ENCODE measurements at regions not wholly inside any gene's neighbourhood (a gene's known extent, or its start where the extent isn't known, plus 50 kb on each side); places are given as distances from the start of the nearest gene placed in this dataset.

DNA sequence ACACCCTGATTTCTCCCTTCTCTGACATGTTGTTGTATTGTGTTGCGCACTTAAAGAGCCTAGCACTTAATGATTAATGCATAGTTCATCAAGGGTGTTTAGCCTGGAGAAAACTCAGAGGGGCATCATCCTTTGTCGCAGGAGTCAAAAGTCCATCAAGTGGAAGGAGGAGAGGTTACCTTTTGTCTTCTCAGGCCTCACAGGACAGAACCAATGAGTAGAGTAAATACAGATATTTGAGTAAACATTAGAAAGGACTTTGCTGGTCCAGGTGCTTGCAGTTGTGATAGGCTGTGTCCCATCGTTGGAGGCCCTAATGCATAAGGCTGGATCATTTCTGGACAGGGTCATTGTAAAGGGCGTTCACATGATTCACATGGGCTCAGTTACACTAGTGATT is 430.9 kb downstream of the PCNX1 start:
- Mint-ChIP-seq H3K4me3 (no peak overlapping the region), H3K4me1 (ENCODE audit: unreplicated experiment) (peaks cover 16% of the 10 kb centered on the region), H3K27me3 (no peaks in the 10 kb centered on the region), H3K27ac (peak overlapping the region; percentile 1), H3K9me3 (peaks cover 5% of the 10 kb centered on the region), H3K36me3 (peaks cover 10% of the 10 kb centered on the region)
- no peak for DNase-seq (ENCODE audit: extremely low spot score, unreplicated experiment)
- TF ChIP-seq, protein P1, sequence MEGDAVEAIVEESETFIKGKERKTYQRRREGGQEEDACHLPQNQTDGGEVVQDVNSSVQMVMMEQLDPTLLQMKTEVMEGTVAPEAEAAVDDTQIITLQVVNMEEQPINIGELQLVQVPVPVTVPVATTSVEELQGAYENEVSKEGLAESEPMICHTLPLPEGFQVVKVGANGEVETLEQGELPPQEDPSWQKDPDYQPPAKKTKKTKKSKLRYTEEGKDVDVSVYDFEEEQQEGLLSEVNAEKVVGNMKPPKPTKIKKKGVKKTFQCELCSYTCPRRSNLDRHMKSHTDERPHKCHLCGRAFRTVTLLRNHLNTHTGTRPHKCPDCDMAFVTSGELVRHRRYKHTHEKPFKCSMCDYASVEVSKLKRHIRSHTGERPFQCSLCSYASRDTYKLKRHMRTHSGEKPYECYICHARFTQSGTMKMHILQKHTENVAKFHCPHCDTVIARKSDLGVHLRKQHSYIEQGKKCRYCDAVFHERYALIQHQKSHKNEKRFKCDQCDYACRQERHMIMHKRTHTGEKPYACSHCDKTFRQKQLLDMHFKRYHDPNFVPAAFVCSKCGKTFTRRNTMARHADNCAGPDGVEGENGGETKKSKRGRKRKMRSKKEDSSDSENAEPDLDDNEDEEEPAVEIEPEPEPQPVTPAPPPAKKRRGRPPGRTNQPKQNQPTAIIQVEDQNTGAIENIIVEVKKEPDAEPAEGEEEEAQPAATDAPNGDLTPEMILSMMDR (conservative IDR thresholded peaks at IDR 0.05), result no peak

DNA sequence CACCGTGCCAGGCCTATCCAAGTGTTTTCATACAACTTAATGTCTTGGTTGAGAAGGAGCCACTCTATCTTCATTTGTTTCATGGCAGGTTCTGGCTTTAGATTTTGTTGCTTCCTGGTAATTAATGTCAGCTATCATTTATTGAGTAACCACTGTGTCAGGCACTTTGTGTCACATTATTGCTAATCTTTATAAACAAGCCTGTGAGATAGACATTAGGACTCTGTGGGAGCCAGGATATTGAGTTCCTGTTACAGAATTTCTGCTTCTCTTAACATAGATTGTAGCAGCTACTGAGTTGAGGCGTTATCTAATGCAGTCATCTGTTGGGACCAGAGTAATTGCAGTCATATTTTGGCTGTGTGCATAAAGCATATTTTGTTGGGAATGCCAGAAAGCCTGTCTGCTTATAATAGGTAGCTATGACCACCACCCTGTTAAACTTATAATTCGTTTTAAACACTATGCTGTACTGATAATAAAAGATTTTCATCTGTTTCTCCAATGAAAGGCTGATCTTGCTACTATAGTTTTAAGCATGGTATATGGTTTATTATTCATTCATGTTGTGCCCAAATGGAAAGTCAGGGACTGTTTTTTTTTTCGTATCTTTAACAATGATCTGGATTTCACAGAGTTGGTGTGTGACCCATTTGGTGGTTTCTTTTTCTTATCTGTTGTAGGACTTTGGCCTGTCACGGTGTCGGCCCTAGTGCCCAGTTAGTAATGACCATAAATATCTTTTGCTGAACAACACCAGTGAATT is 432.6 kb downstream of the PCNX1 start:
- Mint-ChIP-seq H3K36me3 (peaks cover 5% of the 10 kb centered on the region), H3K27ac (peak overlapping the region; percentile 20), H3K27me3 (no peaks in the 10 kb centered on the region), H3K4me3 (no peak overlapping the region), H3K9me3 (peaks cover 5% of the 10 kb centered on the region), H3K4me1 (ENCODE audit: unreplicated experiment) (peaks cover 24% of the 10 kb centered on the region)
- TF ChIP-seq, protein P1 (conservative IDR thresholded peaks at IDR 0.05), result no peak
- DNase-seq (ENCODE audit: extremely low spot score, unreplicated experiment), result no peak

- TF ChIP-seq, protein P1 (conservative IDR thresholded peaks at IDR 0.05), result no peak
- Mint-ChIP-seq H3K36me3 (peaks cover 6% of the 10 kb centered on the region), H3K9me3 (peaks cover 5% of the 10 kb centered on the region), H3K27me3 (no peaks in the 10 kb centered on the region), H3K27ac (no peak overlapping the region), H3K4me3 (no peak overlapping the region), H3K4me1 (ENCODE audit: unreplicated experiment) (peaks cover 24% of the 10 kb centered on the region)
- DNase-seq (ENCODE audit: extremely low spot score, unreplicated experiment), result no peak
Measured at GRCh38 chr14:71341156-71341555, 433.9 kb downstream of the PCNX1 start.

GRCh38 chr14:71343724-71344123 is 436.5 kb downstream of the PCNX1 start:
- no peak for DNase-seq (ENCODE audit: extremely low spot score, unreplicated experiment)
- peaks cover 20% of the 10 kb centered on the region for H3K4me1 Mint-ChIP-seq (ENCODE audit: unreplicated experiment)
- H3K36me3 Mint-ChIP-seq, result peaks cover 8% of the 10 kb centered on the region
- no peak overlapping the region for H3K4me3 Mint-ChIP-seq
- no peaks in the 10 kb centered on the region for H3K27me3 Mint-ChIP-seq
- no peaks in the 10 kb centered on the region for H3K9me3 Mint-ChIP-seq
- TF ChIP-seq, protein P1 (conservative IDR thresholded peaks at IDR 0.05), result no peak
- H3K27ac Mint-ChIP-seq, result no peak overlapping the region

DNA sequence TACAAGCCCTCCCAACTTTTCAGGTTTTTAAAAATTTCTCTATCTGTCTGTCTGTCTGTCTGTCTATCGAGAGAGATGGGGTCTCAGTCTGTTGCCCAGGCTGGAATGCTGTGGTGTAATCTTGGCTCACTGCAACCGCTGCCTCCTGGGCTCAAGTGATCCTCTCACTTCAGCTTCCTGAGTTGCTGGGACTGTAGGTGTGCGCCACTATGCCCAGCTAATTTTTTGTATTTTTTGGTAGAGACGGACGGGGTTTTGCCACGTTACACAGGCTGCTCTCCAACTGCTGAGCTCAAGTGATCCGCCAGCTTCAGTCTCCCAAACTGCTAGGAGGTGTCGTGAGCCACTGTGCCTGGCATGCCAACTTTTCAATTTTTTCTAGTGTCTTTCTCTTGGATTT is 437.2 kb downstream of the PCNX1 start:
- Mint-ChIP-seq H3K9me3 (no peaks in the 10 kb centered on the region), H3K4me1 (ENCODE audit: unreplicated experiment) (peaks cover 19% of the 10 kb centered on the region), H3K36me3 (peaks cover 8% of the 10 kb centered on the region), H3K4me3 (no peak overlapping the region), H3K27me3 (no peaks in the 10 kb centered on the region), H3K27ac (no peak overlapping the region)
- TF ChIP-seq, protein P1 (conservative IDR thresholded peaks at IDR 0.05), result no peak
- no peak for DNase-seq (ENCODE audit: extremely low spot score, unreplicated experiment)

Data from type B pancreatic cell (in vitro differentiated cells).